D721Med (cell line): ENCODE measurements at regions not wholly inside any gene's neighbourhood (a gene's known extent, or its start where the extent isn't known, plus 50 kb on each side); places are given as distances from the start of the nearest gene placed in this dataset.

Experiments
- DNase-seq: peaks from one replicate; pipeline ENCODE4 v3.0.0; 2011; ENCODE audit warnings: low spot score; ENCODE audit not compliant: insufficient read length
- FAIRE-seq: peaks from 2 replicates; lab custom pipeline; 2011; peaks lifted over from hg19 to GRCh38; lab: Jason Lieb, UNC
- CTCF ChIP-seq: IDR thresholded peaks from 2 replicates; pipeline ENCODE4 v1.5.1; 2012; ENCODE audit warnings: mild to moderate bottlenecking, control low read depth; ENCODE audit not compliant: insufficient read depth; ENCODE audit errors: missing control alignments

GRCh38 chr7:92976931-92977330 is 140.6 kb upstream of the CDK6 start:
- no peak for FAIRE-seq
- TF ChIP-seq CTCF, result no peak
- no peak for DNase-seq

GRCh38 chr7:92973974-92974373 is 137.6 kb upstream of the CDK6 start:
- TF ChIP-seq CTCF, result no peak
- no peak for FAIRE-seq
- no peak for DNase-seq

- FAIRE-seq (no peak), DNase-seq (no peak)
- no peak for TF ChIP-seq CTCF
Measured at GRCh38 chr7:92973293-92973731, 136.9 kb upstream of the CDK6 start.

GRCh38 chr7:92972441-92972840 is 136.1 kb upstream of the CDK6 start:
- no peak for FAIRE-seq

GRCh38 chr7:92969061-92969460 is 132.7 kb upstream of the CDK6 start:
- FAIRE-seq (no peak), DNase-seq (no peak)
- TF ChIP-seq CTCF, result no peak

More at GRCh38 chr7:92972441-92972840, 136.1 kb upstream of the CDK6 start:
- no peak for TF ChIP-seq CTCF
- DNase-seq, result no peak

- FAIRE-seq (no peak), DNase-seq (no peak)
- TF ChIP-seq CTCF, result no peak
Measured at GRCh38 chr7:92968502-92968901, 132.1 kb upstream of the CDK6 start.

- no peak for FAIRE-seq
- no peak for TF ChIP-seq CTCF
- DNase-seq, result no peak
Measured at GRCh38 chr7:92967238-92967637, 130.9 kb upstream of the CDK6 start.
